ENCODE measurements at regions not wholly inside any gene's neighbourhood (a gene's known extent, or its start where the extent isn't known, plus 50 kb on each side); places are given as distances from the start of the nearest gene placed in this dataset.

GRCh38 chr10:3538656-3539531, 246.1 kb downstream of the KLF6 start:
- peak; percentile 86 for DNase-seq (ENCODE audit: low read depth)

GRCh38 chr10:3538291-3538655, 246.7 kb downstream of the KLF6 start:
- DNase-seq (ENCODE audit: low read depth): no peak

- no peak for DNase-seq (ENCODE audit: low read depth)
Measured at GRCh38 chr10:3537518-3537917, 247.5 kb downstream of the KLF6 start.

GRCh38 chr10:3535001-3535400, 250.0 kb downstream of the KLF6 start:
- no peak for DNase-seq (ENCODE audit: low read depth)

GRCh38 chr10:3534433-3534832, 250.6 kb downstream of the KLF6 start:
- no peak for DNase-seq (ENCODE audit: low read depth)

- no peak for DNase-seq (ENCODE audit: low read depth)
Measured at GRCh38 chr10:3533296-3533695, 251.7 kb downstream of the KLF6 start.

- no peak for DNase-seq (ENCODE audit: low read depth)
Measured at GRCh38 chr10:3532644-3533043, 252.4 kb downstream of the KLF6 start.

- no peak for DNase-seq (ENCODE audit: low read depth)
Measured at GRCh38 chr10:3531670-3532069, 253.3 kb downstream of the KLF6 start.

GRCh38 chr10:3530783-3531645, 254.0 kb downstream of the KLF6 start:
- DNase-seq (ENCODE audit: low read depth): no peak

GRCh38 chr10:3530346-3530745, 254.7 kb downstream of the KLF6 start:
- DNase-seq (ENCODE audit: low read depth): no peak

- DNase-seq (ENCODE audit: low read depth): no peak
Measured at GRCh38 chr10:3529691-3530090, 255.3 kb downstream of the KLF6 start.

- no peak for DNase-seq (ENCODE audit: low read depth)
Measured at GRCh38 chr10:3528823-3529403, 256.1 kb downstream of the KLF6 start.

- DNase-seq (ENCODE audit: low read depth): no peak
Measured at GRCh38 chr10:3528271-3528670, 256.7 kb downstream of the KLF6 start.

- DNase-seq (ENCODE audit: low read depth): no peak
Measured at GRCh38 chr10:3527869-3528268, 257.1 kb downstream of the KLF6 start.

- peak; percentile 64 for DNase-seq (ENCODE audit: low read depth)
Measured at GRCh38 chr10:3526727-3527501, 258.1 kb downstream of the KLF6 start.

GRCh38 chr10:3525832-3526449, 259.1 kb downstream of the KLF6 start:
- DNase-seq (ENCODE audit: low read depth): peak; percentile 90

GRCh38 chr10:3524086-3524960, 260.7 kb downstream of the KLF6 start:
- no peak for DNase-seq (ENCODE audit: low read depth)

- no peak for DNase-seq (ENCODE audit: low read depth)
Measured at GRCh38 chr10:3523309-3524050, 261.5 kb downstream of the KLF6 start.

GRCh38 chr10:3516923-3517255, 268.1 kb downstream of the KLF6 start:
- no peak for DNase-seq (ENCODE audit: low read depth)
